COLO668 (cell line): ENCODE measurements at regions not wholly inside any gene's neighbourhood (a gene's known extent, or its start where the extent isn't known, plus 50 kb on each side); places are given as distances from the start of the nearest gene placed in this dataset.

Experiments used
- DNase-seq: peaks from one replicate; lab custom pipeline; 2025; ENCODE audit not compliant: unreplicated experiment; lab: John Stamatoyannopoulos, UW

DNA sequence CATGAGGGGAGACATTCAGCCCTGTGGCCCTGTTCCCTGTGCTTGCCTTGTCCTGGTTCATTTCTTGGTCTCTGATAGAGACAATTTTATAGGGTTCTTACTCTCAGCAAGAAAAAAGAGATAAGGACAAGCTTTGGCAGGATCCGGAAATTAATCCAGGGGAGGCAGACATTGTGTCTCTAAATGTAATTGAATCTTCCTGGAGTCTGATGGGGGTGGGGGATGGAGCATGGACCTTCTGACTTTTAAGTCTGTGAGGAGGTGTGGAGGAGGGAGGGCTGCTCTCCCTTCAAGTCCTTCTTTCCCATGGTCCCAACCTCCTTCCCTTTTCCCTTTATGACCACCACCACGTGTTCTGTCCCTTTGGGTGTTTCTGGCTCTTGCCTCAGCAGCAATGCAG, 512.7 kb downstream of the DHX35 start:
- no peak for DNase-seq

DNA sequence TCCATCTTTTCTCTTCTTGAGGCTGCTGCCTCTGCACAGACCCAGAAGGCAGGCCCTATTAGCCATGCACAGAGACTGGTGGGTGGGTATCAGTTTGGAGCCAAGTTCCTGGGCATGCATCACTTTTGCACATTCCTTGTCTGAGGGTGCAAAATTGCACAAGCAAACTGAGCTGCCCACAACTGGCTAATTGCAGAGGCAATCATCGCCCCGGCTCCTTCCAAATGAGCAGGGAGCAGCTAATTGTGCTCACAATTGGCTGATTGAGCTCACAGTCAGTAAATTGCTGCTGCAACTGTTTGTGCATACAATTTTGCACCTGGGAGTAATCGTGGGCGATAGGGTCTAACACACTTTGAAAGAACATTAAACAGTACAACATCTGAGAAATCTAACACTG, 511.4 kb downstream of the DHX35 start:
- no peak for DNase-seq

DNA sequence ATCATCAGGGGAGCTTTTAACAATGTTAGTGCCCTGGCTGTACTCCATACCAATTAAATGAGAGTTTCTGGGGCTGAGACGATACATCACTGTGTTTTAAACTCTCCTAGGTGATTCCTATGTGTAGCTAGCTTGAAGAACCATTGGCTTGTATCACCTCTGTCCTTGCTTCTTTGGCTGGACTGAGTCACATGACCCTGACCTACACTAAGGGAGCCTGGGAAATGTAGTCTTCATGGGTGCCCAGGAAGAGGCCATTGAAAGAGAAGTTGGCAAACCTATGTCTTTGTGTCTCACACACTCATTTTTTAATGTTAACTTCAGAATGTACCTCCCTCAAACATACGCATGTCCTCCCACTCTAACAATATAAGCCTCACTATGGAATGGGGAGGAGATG, 506.6 kb downstream of the DHX35 start:
- DNase-seq, result no peak

DNA sequence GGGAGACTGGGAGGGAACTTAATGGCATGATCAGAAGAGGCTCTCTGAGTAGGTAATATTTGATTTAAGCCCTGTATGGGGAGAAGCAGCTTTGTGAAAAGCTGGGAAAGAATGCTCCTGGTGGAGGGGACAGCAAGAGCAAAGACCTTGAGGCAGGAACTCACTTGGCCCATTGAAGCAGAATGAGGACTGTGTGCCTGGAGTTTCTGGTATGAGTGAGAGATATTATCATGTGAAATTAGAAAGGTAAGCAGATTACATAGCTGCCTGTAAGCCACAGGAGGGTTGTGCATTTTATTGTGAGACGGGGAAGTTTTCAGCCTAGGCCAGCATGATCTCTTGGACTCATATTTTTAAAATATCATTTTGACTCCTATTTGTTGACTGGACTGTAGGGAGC, 502.1 kb downstream of the DHX35 start:
- DNase-seq, result no peak

DNA sequence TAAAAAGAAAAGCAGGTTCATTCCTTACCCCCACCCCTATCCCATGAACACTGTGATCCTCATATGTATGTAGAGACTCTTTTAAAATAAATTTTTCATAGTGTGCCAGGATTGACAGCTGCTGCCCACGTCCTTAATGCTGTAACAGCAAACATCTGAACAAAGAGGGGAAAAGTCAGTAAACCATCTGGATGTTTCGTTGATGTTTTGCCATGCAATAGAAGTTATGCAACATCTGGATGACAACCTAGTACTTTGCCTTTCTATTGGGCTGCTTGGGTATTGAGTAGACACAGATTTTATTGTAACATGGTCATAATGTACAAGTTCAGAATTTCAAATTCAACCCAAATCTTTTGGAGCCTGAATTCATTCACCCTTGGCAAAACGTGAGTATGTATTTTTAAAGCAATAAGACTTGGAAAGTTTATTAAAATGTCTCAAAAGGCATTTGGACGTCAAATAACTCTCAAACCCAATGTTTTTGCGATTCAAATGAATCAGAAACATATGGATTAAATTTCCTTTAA, 500.3 kb downstream of the DHX35 start:
- DNase-seq, result no peak

DNA sequence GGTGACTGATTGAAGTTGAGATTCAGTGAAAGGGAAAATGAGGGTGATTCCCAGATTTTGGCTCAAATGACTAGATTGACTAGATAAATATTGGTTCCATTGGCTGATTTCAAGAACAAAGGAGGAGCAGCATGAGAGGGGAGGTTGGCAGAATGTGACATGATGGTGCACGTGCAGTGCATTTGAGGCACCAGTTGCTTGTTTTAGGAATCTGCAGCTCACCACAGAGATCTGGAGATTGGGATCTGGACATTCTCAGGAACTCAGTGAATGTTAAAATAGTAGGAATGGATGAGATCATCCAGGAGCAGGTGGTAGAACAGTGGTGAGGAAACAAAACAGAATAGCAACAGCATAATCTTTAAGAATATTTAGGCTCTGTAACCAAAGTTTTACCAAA, 496.3 kb downstream of the DHX35 start:
- DNase-seq, result no peak

DNA sequence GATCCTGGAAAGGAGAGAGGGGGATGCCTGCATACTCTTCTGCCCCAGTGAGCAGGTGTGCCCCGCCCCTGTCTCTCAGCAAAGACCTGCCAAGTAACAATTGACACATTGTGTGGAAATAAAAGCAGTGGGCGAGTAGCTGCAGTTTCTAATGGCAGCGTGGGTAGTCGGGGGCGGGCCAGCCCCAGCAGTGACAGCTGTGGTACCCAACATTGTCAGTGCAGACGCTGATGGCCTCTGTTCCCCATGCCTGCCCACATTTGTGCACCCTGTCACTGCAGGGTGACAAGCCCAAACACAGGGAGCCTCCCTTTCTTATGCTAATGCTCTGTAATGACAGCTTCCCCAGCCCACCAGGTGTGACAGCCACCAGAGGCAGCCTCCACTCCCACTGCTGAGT, 491.7 kb downstream of the DHX35 start:
- DNase-seq, result no peak

DNA sequence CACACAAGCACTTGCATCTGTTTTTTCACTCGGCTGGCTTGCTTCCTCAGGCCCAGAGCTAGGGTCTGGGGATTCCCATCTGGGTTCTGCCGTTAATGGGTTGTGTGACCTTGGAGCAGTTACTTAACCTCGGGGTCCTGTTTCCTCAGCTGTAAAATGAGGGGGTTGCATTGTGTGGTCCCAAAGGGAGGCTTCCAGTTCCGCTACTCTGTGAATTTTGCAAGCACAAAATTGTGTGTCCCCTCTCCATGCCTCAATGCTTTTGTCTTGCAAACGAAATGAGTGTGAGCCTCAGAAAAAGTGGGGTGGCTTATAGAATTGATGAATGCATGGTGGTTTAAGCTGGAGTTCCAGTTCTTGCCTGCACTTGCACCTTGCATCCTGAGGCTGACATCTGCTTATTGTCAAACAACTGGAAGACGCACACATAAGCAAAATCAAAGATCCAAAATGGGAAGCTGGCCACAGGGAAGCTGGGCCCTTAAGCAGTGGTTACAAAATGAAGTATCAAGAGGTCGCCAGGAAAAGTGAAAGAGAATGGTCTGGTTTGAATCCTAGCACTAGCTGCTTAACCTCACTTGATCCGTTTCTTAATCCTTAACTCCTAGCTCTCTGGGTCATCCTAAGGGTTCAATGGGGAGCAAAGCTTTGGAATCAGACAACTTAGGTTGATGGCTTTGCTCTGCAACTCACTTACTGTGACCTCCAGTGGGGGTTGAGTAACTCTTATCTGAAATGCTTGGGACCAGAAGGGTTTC, 490.6 kb downstream of the DHX35 start:
- no peak for DNase-seq

DNA sequence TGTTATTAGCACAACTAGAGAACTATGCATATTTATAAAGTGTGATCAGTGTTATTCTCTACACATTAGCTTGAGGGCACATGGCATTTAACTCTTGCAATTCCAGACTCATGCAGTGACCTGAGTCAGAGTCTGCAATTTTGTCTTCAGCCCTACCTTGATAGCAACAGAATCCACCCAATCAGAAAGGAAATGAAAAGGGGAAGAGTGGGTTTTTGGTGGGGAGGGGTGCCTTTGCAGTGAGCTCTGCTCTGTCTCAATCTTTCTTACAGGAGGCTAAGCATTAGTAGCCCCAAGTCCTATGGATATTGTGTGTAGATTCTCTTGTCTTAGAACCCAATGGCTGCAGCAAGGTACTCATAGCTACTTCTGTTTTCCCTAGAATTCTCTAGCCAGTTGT, 489.2 kb downstream of the DHX35 start:
- no peak for DNase-seq

DNA sequence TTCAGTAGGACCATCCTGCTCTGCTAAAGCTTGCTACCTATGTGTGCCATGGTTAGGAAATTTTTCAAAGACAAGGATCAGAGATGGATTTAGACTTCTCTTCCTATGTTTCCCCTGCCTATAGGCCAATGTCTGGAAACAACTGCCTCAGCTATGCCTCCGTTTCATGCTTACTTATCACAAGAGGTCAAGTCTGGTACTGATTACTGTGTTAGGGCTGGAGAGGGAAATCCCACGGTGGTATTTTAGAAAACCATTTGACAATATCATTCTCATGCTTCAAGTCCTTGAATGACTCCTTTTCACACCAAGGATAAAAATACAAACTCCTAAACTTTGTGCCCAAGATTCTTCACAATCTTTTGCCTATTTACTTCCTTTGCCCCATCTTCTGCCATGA, 484.3 kb downstream of the DHX35 start:
- no peak for DNase-seq

DNA sequence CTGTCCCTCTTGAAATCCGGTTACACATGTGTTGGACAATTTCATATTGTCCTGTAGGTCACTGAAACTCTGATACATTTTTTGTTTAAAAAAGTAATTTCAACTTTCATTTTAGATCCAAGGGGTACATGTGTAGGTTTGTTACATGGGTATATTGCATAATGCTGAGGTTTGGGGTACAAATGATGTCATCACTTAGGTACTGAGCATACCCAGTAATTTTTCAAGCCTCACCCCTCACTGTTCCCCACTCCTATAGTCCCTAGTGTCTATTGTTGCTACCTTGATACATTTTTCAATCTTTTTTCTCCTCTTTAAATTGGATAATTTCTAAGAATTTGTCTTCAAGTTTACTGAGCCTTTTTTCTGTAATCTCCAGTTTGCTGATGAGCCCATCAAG, 483.0 kb downstream of the DHX35 start:
- no peak for DNase-seq

DNA sequence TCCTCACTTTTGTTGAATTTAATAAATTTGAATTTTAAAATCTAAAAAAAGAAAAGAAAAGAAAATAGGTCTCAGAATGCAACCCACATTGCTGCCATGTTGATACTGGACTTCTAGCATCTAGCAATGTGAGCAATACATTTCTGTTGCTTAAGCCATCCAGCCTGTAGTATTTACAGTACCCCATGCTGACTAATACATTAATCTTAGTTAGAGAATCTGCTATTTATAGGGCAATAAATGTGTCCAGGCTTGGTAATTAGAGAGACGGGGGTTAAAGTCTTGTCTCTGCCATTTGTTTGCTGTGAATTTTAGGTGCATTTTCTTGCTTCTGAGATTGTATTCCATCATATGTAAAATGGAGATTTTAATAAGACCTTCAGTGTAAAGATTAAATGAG, 471.3 kb downstream of the DHX35 start:
- DNase-seq, result no peak

DNA sequence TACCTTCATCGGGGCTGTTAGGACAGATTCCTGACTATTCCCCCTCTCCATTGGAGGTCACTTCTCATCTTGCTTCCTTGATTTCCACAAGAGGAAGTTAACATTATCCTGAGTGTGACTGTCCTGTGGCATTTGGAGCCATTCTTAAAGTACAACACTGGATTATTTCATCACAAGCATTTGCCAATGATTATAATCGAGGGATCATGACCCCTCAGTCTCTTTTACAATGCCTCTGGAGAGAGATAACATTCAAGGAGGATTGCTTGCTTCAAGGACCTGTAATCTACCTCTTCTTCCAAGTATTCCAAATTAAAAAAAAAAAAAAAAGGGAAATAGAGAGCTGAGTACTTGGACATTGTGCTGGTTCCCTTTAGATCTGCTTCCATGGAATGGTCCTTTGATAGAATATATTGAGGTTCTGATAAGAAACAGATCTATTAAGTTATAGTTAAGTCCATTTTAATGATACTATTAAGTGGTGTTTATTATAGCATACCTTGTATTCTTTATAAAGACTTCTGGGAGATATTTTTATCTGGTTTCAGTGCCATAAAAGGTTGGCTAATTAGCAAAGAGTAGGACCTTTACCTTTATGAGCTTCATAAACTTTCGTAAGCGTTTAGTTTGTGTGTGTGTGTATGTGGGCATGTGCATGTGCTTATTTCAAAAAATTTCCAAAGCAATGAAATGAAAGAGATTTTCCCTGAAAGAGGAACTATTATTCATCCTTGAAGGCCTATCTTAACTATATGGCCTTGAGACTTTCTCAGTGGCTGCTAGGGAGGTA, 469.1 kb downstream of the DHX35 start:
- DNase-seq, result no peak

DNA sequence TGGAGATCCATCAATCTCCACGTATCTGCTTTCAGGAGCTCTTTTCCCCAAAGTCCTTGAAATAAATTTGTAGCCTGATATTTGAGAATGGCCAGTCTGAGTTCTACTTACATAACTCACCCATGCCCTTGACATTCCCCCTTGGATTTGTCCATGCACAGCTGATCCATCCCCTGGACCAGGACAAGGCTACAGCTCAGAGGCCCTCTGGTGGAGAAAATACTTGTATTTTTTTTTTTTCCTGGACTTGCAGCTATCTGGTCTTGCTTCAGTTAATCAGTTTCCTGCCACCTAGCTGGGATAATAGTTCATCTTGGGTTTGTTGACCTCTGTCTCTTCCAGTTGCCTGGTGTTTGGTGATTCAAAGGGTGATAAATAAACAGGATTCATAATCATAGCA, 467.6 kb downstream of the DHX35 start:
- no peak for DNase-seq

DNA sequence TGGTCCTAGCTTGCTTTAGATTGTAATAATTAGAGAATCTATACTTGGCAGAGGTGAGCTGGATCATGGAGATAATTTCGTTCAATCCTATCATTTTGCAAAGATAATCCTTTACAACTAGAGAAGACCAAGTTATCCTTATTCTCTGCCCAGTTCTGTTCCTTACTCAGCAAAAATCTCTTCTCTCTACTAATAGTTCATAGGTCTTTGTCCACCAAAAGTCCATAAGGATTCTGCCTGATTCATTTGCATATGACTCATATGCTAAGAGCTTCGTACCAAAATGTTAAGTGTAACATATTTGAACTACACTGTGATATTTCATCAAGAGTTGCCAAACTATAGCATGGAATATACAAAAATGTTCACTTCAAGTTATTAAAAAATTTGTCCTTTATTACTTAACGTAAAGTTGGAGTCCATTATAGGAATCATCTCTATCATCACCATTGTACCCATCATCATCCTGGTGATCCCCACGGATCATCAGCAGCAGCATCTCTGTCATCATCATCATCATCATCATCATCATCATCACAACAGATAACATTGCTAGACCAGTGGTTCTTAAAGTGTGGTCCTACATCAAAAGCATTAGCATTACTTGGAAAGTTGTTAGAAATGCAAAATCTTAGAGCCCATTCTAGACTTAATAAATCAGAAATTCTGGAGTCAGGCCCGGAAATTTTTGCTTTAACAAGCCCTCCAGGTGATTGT, 463.0 kb downstream of the DHX35 start:
- DNase-seq, result no peak

DNA sequence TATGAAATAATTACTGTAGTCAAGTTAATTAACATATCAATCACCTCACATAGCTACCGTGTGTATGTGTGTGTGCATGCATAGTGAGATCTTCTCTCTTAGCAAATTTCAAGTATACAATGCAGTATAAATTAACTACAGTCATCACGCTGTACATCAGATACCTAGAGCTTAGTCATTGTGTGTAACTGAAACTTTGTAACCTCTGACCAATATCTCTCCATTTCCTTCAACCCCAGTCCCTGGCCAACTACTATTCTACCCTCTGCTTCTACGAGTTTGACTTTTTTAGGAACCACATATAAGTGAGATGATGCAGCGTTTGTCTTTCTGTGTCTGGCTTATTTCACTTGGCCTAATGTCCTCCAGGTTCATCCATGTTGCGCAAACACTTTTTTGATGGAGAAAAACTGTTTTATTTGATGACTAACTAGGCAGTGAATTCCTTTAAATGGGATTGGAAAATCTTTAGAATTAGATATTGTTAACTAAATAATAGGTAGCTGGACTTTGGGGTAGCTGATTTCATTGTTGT, 459.5 kb downstream of the DHX35 start:
- DNase-seq, result no peak

DNA sequence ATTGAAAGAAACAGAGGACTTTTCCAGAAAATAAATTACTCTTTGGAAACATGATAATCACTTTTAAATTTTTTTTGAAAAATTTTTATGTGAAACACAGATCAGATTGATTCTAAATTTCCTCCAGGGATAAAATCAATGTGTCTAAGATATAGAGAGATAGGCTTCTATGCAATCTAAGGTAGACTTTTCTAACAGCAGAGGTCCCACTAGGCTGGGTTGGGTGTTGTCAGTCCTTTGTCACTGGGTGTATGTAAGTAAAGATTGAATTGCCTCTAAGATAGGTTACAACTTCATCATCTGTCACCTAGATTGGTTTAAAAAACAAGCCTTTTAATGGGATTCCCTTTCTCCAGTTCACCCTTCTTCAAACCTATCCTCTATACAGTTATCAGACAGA, 449.9 kb downstream of the DHX35 start:
- no peak for DNase-seq

DNA sequence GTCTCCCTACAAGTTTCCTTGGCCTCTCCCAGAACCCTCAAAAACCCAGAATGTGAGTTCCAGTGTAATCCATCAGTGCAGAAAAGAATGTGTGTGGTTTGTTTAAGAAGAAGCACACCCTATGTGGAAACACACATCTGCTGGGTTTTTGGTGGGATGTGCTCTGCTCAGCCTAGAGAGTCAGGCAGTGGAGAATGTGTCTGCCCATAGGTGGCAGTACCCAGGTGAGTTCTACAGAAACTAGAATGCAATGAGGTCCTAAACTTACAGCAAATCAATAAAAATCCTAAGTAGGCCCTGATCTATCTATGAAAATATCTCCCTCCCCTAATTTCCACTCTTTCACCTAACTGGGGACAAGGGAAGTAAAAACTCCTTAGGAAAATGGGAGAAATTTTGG, 437.3 kb downstream of the DHX35 start:
- DNase-seq, result no peak

DNA sequence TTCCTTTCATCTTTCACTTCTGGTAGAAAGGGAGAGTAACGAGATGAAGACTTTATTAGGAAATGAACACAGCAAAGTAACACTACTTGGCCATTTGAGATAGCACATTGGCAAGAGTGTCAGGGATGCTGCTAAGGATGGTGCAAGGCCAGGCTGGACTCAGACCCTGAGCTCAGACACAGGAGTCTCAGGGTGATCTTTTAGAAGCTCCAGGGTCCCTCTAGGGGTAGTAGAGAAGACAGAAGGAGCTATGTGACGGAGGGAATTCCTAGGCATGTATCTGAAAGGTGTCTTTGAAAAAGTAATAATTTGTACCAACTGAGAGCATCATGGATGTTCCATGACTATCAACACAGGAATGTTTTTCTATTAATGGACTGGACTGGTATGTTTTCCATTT, 436.5 kb downstream of the DHX35 start:
- no peak for DNase-seq

DNA sequence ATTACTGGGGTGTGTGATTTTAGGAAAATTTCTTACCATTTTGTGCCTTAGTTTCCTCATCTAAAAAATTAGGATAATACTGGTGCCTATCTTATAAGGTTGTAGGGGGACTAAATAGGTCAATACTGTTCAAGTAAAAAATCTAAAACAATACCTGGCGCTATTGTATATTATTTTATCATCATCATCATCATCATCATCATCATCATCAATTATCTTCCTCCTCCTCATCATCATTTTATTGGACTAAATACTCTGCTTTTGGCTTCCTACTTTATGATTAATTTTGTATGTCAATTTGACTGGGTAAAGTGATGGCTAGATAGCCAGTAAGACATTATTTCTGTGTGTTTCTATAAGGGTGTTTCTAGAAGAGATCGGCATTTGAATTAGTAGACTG, 435.5 kb downstream of the DHX35 start:
- DNase-seq, result no peak

DNA sequence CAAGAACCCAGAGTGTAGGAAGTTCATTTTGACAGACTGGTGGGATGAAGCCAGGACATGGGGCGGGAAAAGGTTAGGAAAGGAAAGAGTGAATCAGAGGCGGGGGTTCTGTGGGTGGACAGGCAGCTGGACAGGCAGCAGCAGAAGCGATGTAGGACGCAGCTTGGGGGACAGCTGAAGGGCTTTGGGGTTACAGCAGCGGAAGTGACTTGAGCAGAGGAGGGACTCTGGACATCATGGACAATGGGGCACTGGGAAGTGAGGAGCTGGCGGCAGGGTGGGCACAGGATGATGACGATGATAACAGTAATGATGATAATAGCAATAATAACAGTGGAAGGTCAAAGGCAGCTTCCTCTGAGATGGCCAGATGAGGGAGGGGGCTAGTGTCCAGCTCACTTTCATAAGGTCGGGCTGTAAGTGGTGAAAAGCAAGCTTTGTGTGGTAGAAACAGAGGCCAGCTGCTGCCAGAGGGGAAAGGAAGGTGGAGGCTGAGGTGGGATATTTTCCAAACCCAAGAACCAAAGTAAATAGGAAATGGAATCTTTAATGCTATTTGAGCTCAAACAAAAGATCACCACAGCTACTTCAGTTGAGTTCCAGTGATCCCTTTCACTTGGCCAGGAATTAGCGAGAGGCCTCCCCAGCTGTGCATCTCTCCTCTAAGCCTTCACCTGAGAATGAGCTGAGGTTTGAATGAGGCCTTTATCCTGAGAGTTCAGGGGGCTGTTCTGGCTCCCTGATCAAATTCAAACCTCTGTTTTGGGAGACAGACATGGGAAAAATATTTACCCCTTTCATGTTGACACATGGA, 433.5 kb downstream of the DHX35 start:
- DNase-seq, result no peak
